NB4 (cell line): ENCODE measurements at regions not wholly inside any gene's neighbourhood (a gene's known extent, or its start where the extent isn't known, plus 50 kb on each side); places are given as distances from the start of the nearest gene placed in this dataset.

ENCODE experiments used
- POLR2A ChIP-seq: IDR thresholded peaks from 2 replicates; pipeline ENCODE4 v1.6.1; 2011; ENCODE audit warnings: mild to moderate bottlenecking; ENCODE audit not compliant: insufficient read length; ENCODE audit errors: extremely low read depth
- TF ChIP-seq, protein P1 (sequence below): IDR thresholded peaks from one replicate; pipeline ENCODE4 v1.5.1; 2012; ENCODE audit warnings: low read depth, low read length

DNA sequence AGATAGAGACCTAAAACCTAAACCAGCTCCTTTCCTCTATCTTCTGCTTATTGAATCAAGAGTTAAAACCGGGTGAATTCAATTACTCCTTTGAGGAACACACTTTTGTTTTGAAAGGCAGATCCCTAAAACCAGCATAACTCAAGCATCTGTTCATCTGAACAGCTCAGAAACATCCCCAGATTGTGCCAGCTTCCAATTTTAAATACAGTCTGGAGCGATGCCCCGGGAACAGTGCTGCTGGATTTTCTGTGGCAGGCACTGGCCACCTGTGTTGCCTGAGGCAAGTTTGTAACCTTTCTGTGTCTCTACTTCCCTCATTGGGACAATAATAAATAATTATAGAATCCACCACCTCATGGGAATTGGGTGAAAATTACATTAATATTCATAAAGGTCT lies 281.4 kb upstream of the NFE2L3 start:
- TF ChIP-seq, protein P1, sequence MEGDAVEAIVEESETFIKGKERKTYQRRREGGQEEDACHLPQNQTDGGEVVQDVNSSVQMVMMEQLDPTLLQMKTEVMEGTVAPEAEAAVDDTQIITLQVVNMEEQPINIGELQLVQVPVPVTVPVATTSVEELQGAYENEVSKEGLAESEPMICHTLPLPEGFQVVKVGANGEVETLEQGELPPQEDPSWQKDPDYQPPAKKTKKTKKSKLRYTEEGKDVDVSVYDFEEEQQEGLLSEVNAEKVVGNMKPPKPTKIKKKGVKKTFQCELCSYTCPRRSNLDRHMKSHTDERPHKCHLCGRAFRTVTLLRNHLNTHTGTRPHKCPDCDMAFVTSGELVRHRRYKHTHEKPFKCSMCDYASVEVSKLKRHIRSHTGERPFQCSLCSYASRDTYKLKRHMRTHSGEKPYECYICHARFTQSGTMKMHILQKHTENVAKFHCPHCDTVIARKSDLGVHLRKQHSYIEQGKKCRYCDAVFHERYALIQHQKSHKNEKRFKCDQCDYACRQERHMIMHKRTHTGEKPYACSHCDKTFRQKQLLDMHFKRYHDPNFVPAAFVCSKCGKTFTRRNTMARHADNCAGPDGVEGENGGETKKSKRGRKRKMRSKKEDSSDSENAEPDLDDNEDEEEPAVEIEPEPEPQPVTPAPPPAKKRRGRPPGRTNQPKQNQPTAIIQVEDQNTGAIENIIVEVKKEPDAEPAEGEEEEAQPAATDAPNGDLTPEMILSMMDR = no peak
- TF ChIP-seq POLR2A = no peak
